Naive B cell (primary cell): ENCODE measurements at regions not wholly inside any gene's neighbourhood (a gene's known extent, or its start where the extent isn't known, plus 50 kb on each side); places are given as distances from the start of the nearest gene placed in this dataset.

Source experiments
- ATAC-seq, 2 donors: fragments of 150-1000 bp; cut with Tn5 transposase; 2 replicates each; pipeline ENCODE4 v1.10.0; 2021; ENCODE audit warnings: low read depth in 2 of 2, mild to moderate bottlenecking in 2 of 2, moderate library complexity in 2 of 2
- DNase-seq: peaks from one replicate; pipeline ENCODE4 v3.0.0; 2022
- H3K27ac Mint-ChIP-seq, 6 donors: one replicate each; pipeline ENCODE4 v1.8.0; 2020 to 2022; ENCODE audit warnings: mild to moderate bottlenecking in 6 of 6, mixed read lengths in 6 of 6, moderate library complexity in 5 of 6, inconsistent platforms in 2 of 6
- H3K27me3 Mint-ChIP-seq, 3 donors: one replicate each; pipeline ENCODE4 v1.8.0; 2021 to 2022; ENCODE audit warnings: mixed read lengths in 3 of 3, mild to moderate bottlenecking in 1 of 3
- H3K36me3 Mint-ChIP-seq, 2 donors: one replicate each; pipeline ENCODE4 v1.8.0; 2020 to 2022; ENCODE audit warnings: mixed read lengths in 2 of 2, inconsistent platforms in 1 of 2, mild to moderate bottlenecking in 1 of 2
- H3K4me1 Mint-ChIP-seq, 3 donors: one replicate each; pipeline ENCODE4 v1.8.0; 2020 to 2022; ENCODE audit warnings: mixed read lengths in 3 of 3, inconsistent platforms in 1 of 3, mild to moderate bottlenecking in 1 of 3, moderate library complexity in 1 of 3
- H3K4me3 Mint-ChIP-seq, 8 donors: one replicate each; pipeline ENCODE4 v1.8.0; 2020 to 2022; ENCODE audit warnings: mild to moderate bottlenecking in 8 of 8, mixed read lengths in 8 of 8, moderate library complexity in 8 of 8, inconsistent platforms in 2 of 8
- H3K9me3 Mint-ChIP-seq, 7 donors: one replicate each; pipeline ENCODE4 v1.8.0; 2020 to 2022; ENCODE audit warnings: mixed read lengths in 7 of 7, mild to moderate bottlenecking in 5 of 7, inconsistent platforms in 2 of 7, moderate library complexity in 1 of 7

- Mint-ChIP-seq H3K4me3 (peak overlapping the region in 1 of 8 donors; percentile 10), H3K4me1 (peaks cover 24 to 29% (median 25%) of the 10 kb centered on the region in 3 donors), H3K27ac (peak overlapping the region in 1 of 6 donors; percentile 44), H3K36me3 (peaks cover 0 to 21% of the 10 kb centered on the region in 2 donors), H3K27me3 (peaks cover 45 to 61% (median 58%) of the 10 kb centered on the region in 3 donors), H3K9me3 (peaks cover 0 to 16% (median 0%) of the 10 kb centered on the region in 7 donors)
- ATAC-seq (no peak), DNase-seq (no peak)
Measured at GRCh38 chr17:77857306-77857555, 101.3 kb upstream of the TNRC6C start.

GRCh38 chr17:77857613-77858012 lies 100.9 kb upstream of the TNRC6C start:
- no peak for DNase-seq
- no peak overlapping the region for H3K4me3 Mint-ChIP-seq

GRCh38 chr17:77858291-77859034 lies 100.0 kb upstream of the TNRC6C start:
- Mint-ChIP-seq H3K4me1 (peaks cover 32 to 34% (median 33%) of the 10 kb centered on the region in 3 donors), H3K9me3 (peaks cover 0 to 16% (median 0%) of the 10 kb centered on the region in 7 donors), H3K27ac (peak overlapping the region in 1 of 6 donors; percentile 85), H3K4me3 (peak overlapping the region in 1 of 8 donors; percentile 51), H3K36me3 (peaks cover 0 to 21% of the 10 kb centered on the region in 2 donors), H3K27me3 (peaks cover 57 to 69% (median 69%) of the 10 kb centered on the region in 3 donors)
- DNase-seq (no peak), ATAC-seq (no peak)

More at GRCh38 chr17:77857613-77858012, 100.9 kb upstream of the TNRC6C start:
- Mint-ChIP-seq H3K4me1 (peaks cover 28 to 29% (median 28%) of the 10 kb centered on the region in 3 donors), H3K27me3 (peaks cover 49 to 65% (median 62%) of the 10 kb centered on the region in 3 donors), H3K9me3 (peaks cover 0 to 16% (median 0%) of the 10 kb centered on the region in 7 donors), H3K36me3 (peaks cover 0 to 21% of the 10 kb centered on the region in 2 donors), H3K27ac (peak overlapping the region in 1 of 6 donors; percentile 11)
- no peak for ATAC-seq

GRCh38 chr17:77859035-77859810 lies 99.3 kb upstream of the TNRC6C start:
- Mint-ChIP-seq H3K27me3 (peaks cover 60 to 77% (median 75%) of the 10 kb centered on the region in 3 donors), H3K27ac (no peak overlapping the region), H3K4me3 (no peak overlapping the region), H3K9me3 (peaks cover 0 to 16% (median 0%) of the 10 kb centered on the region in 7 donors), H3K36me3 (peaks cover 0 to 21% of the 10 kb centered on the region in 2 donors), H3K4me1 (peaks cover 38 to 41% (median 40%) of the 10 kb centered on the region in 3 donors)
- ATAC-seq (no peak), DNase-seq (no peak)

- peaks cover 0 to 21% of the 10 kb centered on the region in 2 donors for H3K36me3 Mint-ChIP-seq
- H3K27ac Mint-ChIP-seq: peak overlapping the region in 2 of 6 donors; percentile 29 to 85
Measured at GRCh38 chr17:77861133-77861695, 97.3 kb upstream of the TNRC6C start.

GRCh38 chr17:77861981-77862645 lies 96.4 kb upstream of the TNRC6C start:
- H3K4me1 Mint-ChIP-seq: peaks cover 37 to 40% (median 39%) of the 10 kb centered on the region in 3 donors
- no peak for ATAC-seq
- peaks cover 46 to 64% (median 63%) of the 10 kb centered on the region in 3 donors for H3K27me3 Mint-ChIP-seq
- H3K4me3 Mint-ChIP-seq: no peak overlapping the region
- DNase-seq: no peak
- peaks cover 0 to 16% (median 0%) of the 10 kb centered on the region in 7 donors for H3K9me3 Mint-ChIP-seq
- H3K36me3 Mint-ChIP-seq: peaks cover 0 to 21% of the 10 kb centered on the region in 2 donors
- peak overlapping the region in 1 of 6 donors; percentile 8 for H3K27ac Mint-ChIP-seq

More at GRCh38 chr17:77861133-77861695, 97.3 kb upstream of the TNRC6C start:
- Mint-ChIP-seq H3K4me3 (peak overlapping the region in 1 of 8 donors; percentile 69), H3K27me3 (peaks cover 46 to 65% (median 65%) of the 10 kb centered on the region in 3 donors), H3K9me3 (peaks cover 0 to 16% (median 0%) of the 10 kb centered on the region in 7 donors), H3K4me1 (peaks cover 36 to 40% (median 39%) of the 10 kb centered on the region in 3 donors)
- no peak for DNase-seq
- ATAC-seq: no peak

- H3K27me3 Mint-ChIP-seq: peaks cover 40 to 53% (median 53%) of the 10 kb centered on the region in 3 donors
- peak overlapping the region in 6 of 8 donors; percentile 25 to 76 (median 59) for H3K4me3 Mint-ChIP-seq
- peaks cover 37 to 46% (median 43%) of the 10 kb centered on the region in 3 donors for H3K4me1 Mint-ChIP-seq
- DNase-seq (no peak), ATAC-seq (no peak)
- peak overlapping the region in 4 of 6 donors; percentile 16 to 59 (median 44) for H3K27ac Mint-ChIP-seq
- peaks cover 0 to 14% (median 0%) of the 10 kb centered on the region in 7 donors for H3K9me3 Mint-ChIP-seq
- peaks cover 0 to 17% of the 10 kb centered on the region in 2 donors for H3K36me3 Mint-ChIP-seq
Measured at GRCh38 chr17:77862890-77863813, 95.4 kb upstream of the TNRC6C start.

GRCh38 chr17:77863814-77864161 lies 94.7 kb upstream of the TNRC6C start:
- peak overlapping the region in 2 of 6 donors; percentile 46 to 59 for H3K27ac Mint-ChIP-seq
- peaks cover 0 to 7% (median 0%) of the 10 kb centered on the region in 7 donors for H3K9me3 Mint-ChIP-seq
- peaks cover 36 to 47% (median 47%) of the 10 kb centered on the region in 3 donors for H3K27me3 Mint-ChIP-seq
- peaks cover 0 to 10% of the 10 kb centered on the region in 2 donors for H3K36me3 Mint-ChIP-seq
- peaks cover 35 to 52% (median 43%) of the 10 kb centered on the region in 3 donors for H3K4me1 Mint-ChIP-seq
- ATAC-seq (no peak), DNase-seq (no peak)
- peak overlapping the region in 5 of 8 donors; percentile 25 to 76 (median 69) for H3K4me3 Mint-ChIP-seq

GRCh38 chr17:77864234-77865111 lies 94.0 kb upstream of the TNRC6C start:
- H3K27ac Mint-ChIP-seq: peak overlapping the region in 4 of 6 donors; percentile 34 to 90 (median 85)
- peaks cover 42 to 59% (median 50%) of the 10 kb centered on the region in 3 donors for H3K4me1 Mint-ChIP-seq
- peaks cover 0 to 7% (median 0%) of the 10 kb centered on the region in 7 donors for H3K9me3 Mint-ChIP-seq
- H3K36me3 Mint-ChIP-seq: peaks cover 0 to 9% of the 10 kb centered on the region in 2 donors
- ATAC-seq: no peak
- peak overlapping the region in 2 of 8 donors; percentile 29 to 61 for H3K4me3 Mint-ChIP-seq
- no peak for DNase-seq
- H3K27me3 Mint-ChIP-seq: peaks cover 33 to 40% (median 40%) of the 10 kb centered on the region in 3 donors

GRCh38 chr17:77865112-77865611 lies 93.3 kb upstream of the TNRC6C start:
- Mint-ChIP-seq H3K27me3 (peaks cover 29 to 35% (median 35%) of the 10 kb centered on the region in 3 donors), H3K27ac (peak overlapping the region in 3 of 6 donors; percentile 34 to 87 (median 65)), H3K36me3 (peaks cover 0 to 9% of the 10 kb centered on the region in 2 donors), H3K9me3 (peaks cover 0 to 7% (median 0%) of the 10 kb centered on the region in 7 donors), H3K4me1 (peaks cover 48 to 66% (median 57%) of the 10 kb centered on the region in 3 donors), H3K4me3 (peak overlapping the region in 2 of 8 donors; percentile 12 to 29)
- ATAC-seq: no peak
- DNase-seq: no peak

GRCh38 chr17:77865716-77866115 lies 92.8 kb upstream of the TNRC6C start:
- Mint-ChIP-seq H3K36me3 (peaks cover 0 to 9% of the 10 kb centered on the region in 2 donors), H3K4me3 (no peak overlapping the region), H3K27ac (peak overlapping the region in 3 of 6 donors; percentile 47 to 88 (median 80)), H3K9me3 (peaks cover 0 to 7% (median 0%) of the 10 kb centered on the region in 7 donors), H3K4me1 (peaks cover 48 to 69% (median 57%) of the 10 kb centered on the region in 3 donors), H3K27me3 (peaks cover 24 to 33% (median 32%) of the 10 kb centered on the region in 3 donors)
- ATAC-seq (no peak), DNase-seq (no peak)
